HEK293T (cell line): ENCODE measurements at regions not wholly inside any gene's neighbourhood (a gene's known extent, or its start where the extent isn't known, plus 50 kb on each side); places are given as distances from the start of the nearest gene placed in this dataset.

Experiments
- CTCF ChIA-PET: fragments of 350-600 bp; formaldehyde crosslinking; extraction: SDS; loops from one replicate; lab custom pipeline; 2021; ENCODE audit warnings: antibody characterized with exemption, inconsistent platforms; lab: Yijun Ruan, JAX
- POLR2A ChIA-PET: fragments of 350-600 bp; formaldehyde crosslinking; extraction: SDS; loops from one replicate; lab custom pipeline; 2020; ENCODE audit warnings: antibody characterized with exemption, inconsistent platforms; lab: Yijun Ruan, JAX
- DNase-seq: peaks from one replicate; pipeline ENCODE4 v3.0.0; 2012; ENCODE audit warnings: mixed read lengths; ENCODE audit errors: extremely low spot score
- ARNT ChIP-seq: fragments of 450-650 bp; IDR thresholded peaks from 2 replicates; pipeline ENCODE4 v1.6.1; 2017; ENCODE audit warnings: mild to moderate bottlenecking
- BHLHE40 ChIP-seq: fragments of 450-650 bp; IDR thresholded peaks from 2 replicates; pipeline ENCODE4 v1.6.1; 2016; ENCODE audit warnings: mild to moderate bottlenecking, moderate library complexity, borderline replicate concordance
- CTBP1 ChIP-seq: fragments of 450-650 bp; IDR thresholded peaks from 2 replicates; pipeline ENCODE4 v1.6.1; 2016; ENCODE audit warnings: borderline replicate concordance
- ELF4 ChIP-seq: fragments of 450-650 bp; IDR thresholded peaks from 2 replicates; pipeline ENCODE4 v1.6.1; 2017; ENCODE audit warnings: antibody characterized with exemption
- FOXA1 ChIP-seq: fragments of 450-650 bp; IDR thresholded peaks from 2 replicates; pipeline ENCODE4 v1.6.1; 2016; ENCODE audit warnings: mild to moderate bottlenecking
- FOXK2 ChIP-seq: fragments of 450-650 bp; IDR thresholded peaks from 2 replicates; pipeline ENCODE4 v1.6.1; 2016; ENCODE audit warnings: mild to moderate bottlenecking
- FOXM1 ChIP-seq: fragments of 450-650 bp; IDR thresholded peaks from 2 replicates; pipeline ENCODE4 v1.6.1; 2017; ENCODE audit warnings: mild to moderate bottlenecking, borderline replicate concordance
- HDGF ChIP-seq: fragments of 450-650 bp; IDR thresholded peaks from 2 replicates; pipeline ENCODE4 v1.6.1; 2017; ENCODE audit warnings: antibody characterized with exemption, borderline replicate concordance
- L3MBTL2 ChIP-seq: fragments of 450-650 bp; conservative IDR thresholded peaks from 2 replicates; pipeline ENCODE4 v1.6.1; 2016; ENCODE audit warnings: mild to moderate bottlenecking
- LEF1 ChIP-seq: fragments of 450-650 bp; IDR thresholded peaks from 2 replicates; pipeline ENCODE4 v1.6.1; 2017; ENCODE audit warnings: mild to moderate bottlenecking, borderline replicate concordance
- NFRKB ChIP-seq: fragments of 450-650 bp; IDR thresholded peaks from 2 replicates; pipeline ENCODE4 v1.6.1; 2016; ENCODE audit warnings: mild to moderate bottlenecking, moderate library complexity
- SP1 ChIP-seq: fragments of 450-650 bp; IDR thresholded peaks from 2 replicates; pipeline ENCODE4 v1.6.1; 2017
- SUZ12 ChIP-seq: fragments of 450-650 bp; IDR thresholded peaks from 2 replicates; pipeline ENCODE4 v1.6.1; 2016; ENCODE audit warnings: mild to moderate bottlenecking
- TARDBP ChIP-seq: fragments of 450-650 bp; IDR thresholded peaks from 2 replicates; pipeline ENCODE4 v1.6.1; 2016
- ZNF384 ChIP-seq: fragments of 450-650 bp; IDR thresholded peaks from 2 replicates; pipeline ENCODE4 v1.6.1; 2016
- TF ChIP-seq, protein P1 (sequence below): fragments of 450-650 bp; IDR thresholded peaks from 2 replicates; pipeline ENCODE4 v1.6.1; 2016

GRCh38 chr5:125267636-125268248 lies 521.3 kb upstream of the ZNF608 start:
- ChIA-PET CTCF (interaction anchor here (0.7 kb wide), 1 partner anchor 1037 kb away, joined by 3 read pairs; no protein-coding TSS in a partner anchor), POLR2A (no interaction called here)
- TF ChIP-seq LEF1 (no peak), NFRKB (no peak), FOXA1 (no peak), FOXK2 (no peak), CTBP1 (no peak), SP1 (no peak), ARNT (no peak), TARDBP (no peak), ELF4 (no peak), FOXM1 (no peak)
- DNase-seq: no peak

- CTCF ChIA-PET: interaction anchor here (0.5 to 0.7 kb wide), 2 partner anchors 21 to 755 kb away, joined by 3 to 5 read pairs; no protein-coding TSS in a partner anchor
- POLR2A ChIA-PET: no interaction called here
- TF ChIP-seq HDGF (no peak), CTBP1 (no peak), BHLHE40 (no peak), TARDBP (no peak), NFRKB (no peak), ELF4 (no peak), LEF1 (no peak)
- TF ChIP-seq, protein P1, sequence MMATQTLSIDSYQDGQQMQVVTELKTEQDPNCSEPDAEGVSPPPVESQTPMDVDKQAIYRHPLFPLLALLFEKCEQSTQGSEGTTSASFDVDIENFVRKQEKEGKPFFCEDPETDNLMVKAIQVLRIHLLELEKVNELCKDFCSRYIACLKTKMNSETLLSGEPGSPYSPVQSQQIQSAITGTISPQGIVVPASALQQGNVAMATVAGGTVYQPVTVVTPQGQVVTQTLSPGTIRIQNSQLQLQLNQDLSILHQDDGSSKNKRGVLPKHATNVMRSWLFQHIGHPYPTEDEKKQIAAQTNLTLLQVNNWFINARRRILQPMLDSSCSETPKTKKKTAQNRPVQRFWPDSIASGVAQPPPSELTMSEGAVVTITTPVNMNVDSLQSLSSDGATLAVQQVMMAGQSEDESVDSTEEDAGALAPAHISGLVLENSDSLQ: peak; percentile 47; the same call in 1 of the 2 replicates
- DNase-seq: no peak
Measured at GRCh38 chr5:125269926-125270325, 523.5 kb upstream of the ZNF608 start.

DNA sequence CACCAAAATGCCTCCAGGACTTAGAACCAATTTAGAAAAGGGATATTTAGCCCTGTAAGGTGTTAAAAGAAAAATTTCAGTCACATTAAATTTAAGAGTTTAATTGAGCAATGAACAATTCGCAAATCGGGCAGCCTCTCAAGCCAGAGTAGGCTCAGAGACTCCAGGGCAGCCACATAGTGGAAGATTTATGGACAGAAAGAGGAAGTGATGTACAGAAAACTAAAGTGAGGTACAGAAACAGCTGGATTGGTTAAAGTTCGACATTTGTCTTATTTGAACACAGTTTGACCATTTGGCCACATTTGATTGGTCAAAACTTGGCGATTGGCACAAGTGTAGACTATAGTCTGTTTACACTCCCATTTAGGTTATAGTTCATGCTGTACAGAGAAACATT lies 525.9 kb upstream of the ZNF608 start:
- DNase-seq: no peak
- CTCF ChIA-PET: no interaction called here
- TF ChIP-seq, protein P1: peak; percentile 30; the same call in 1 of the 2 replicates
- no peak for TF ChIP-seq LEF1
- POLR2A ChIA-PET: interaction anchor here (0.8 kb wide), 1 partner anchor 525 kb away, joined by 3 read pairs; no protein-coding TSS in a partner anchor

DNA sequence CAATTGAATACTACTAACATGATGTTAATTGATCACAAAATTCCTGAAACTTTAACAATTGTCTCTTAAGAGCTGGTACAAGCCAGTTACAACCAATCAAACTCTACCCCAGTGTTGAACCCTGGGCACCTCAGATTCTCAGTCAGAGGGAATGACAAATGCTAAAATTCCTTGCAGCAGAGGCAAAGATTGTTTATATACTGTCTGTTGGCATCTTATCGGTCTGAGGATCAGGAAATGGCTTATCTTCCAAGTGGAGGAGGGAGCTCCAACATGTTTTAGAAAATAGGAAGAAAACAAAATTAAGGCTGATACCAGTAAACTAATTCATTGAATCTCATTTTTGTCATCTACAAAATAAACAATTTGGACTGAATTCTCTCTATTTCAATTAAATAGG lies 527.8 kb upstream of the ZNF608 start:
- TF ChIP-seq SUZ12: no peak
- no peak for TF ChIP-seq TARDBP
- no peak for TF ChIP-seq BHLHE40
- no peak for TF ChIP-seq FOXM1
- TF ChIP-seq SP1: no peak
- TF ChIP-seq ARNT: no peak
- TF ChIP-seq, protein P1: no peak
- no peak for TF ChIP-seq CTBP1
- TF ChIP-seq L3MBTL2: no peak
- no peak for TF ChIP-seq ELF4
- TF ChIP-seq FOXA1: no peak
- DNase-seq: no peak
- POLR2A ChIA-PET: interaction anchor here (0.9 to 4.0 kb wide), 4 partner anchors 53 to 525 kb away, joined by 3 to 26 read pairs (median 5); no protein-coding TSS in a partner anchor
- CTCF ChIA-PET: no interaction called here

- TF ChIP-seq FOXM1: no peak; the same call in 1 of the 2 replicates
- TF ChIP-seq SUZ12: no peak
- TF ChIP-seq TARDBP: no peak
- TF ChIP-seq BHLHE40: no peak
- peak; percentile 93 for TF ChIP-seq CTBP1
- peak; percentile 75; the same call in 1 of the 2 replicates for TF ChIP-seq LEF1
- TF ChIP-seq FOXK2: 0 out of 2 replicates have a peak, but pooled peaks have one; percentile 38
- TF ChIP-seq, protein P1: peak; percentile 93
- TF ChIP-seq SP1: no peak
- no peak for TF ChIP-seq ELF4
- peak; percentile 57 for TF ChIP-seq ZNF384
- TF ChIP-seq ARNT: peak; percentile 80
- TF ChIP-seq L3MBTL2: no peak
- TF ChIP-seq FOXA1: peak; percentile 94
- peak; percentile 61 for DNase-seq
- CTCF ChIA-PET: interaction anchor here (0.6 to 1.1 kb wide), 4 partner anchors 24 to 139 kb away, joined by 3 to 6 read pairs (median 4); no protein-coding TSS in a partner anchor
- POLR2A ChIA-PET: interaction anchor here (0.6 to 4.0 kb wide), 8 partner anchors 18 to 1222 kb away, joined by 3 to 26 read pairs (median 3); no protein-coding TSS in a partner anchor
Measured at GRCh38 chr5:125274938-125275724, 528.7 kb upstream of the ZNF608 start.
